ENCODE measurements at regions not wholly inside any gene's neighbourhood (a gene's known extent, or its start where the extent isn't known, plus 50 kb on each side); places are given as distances from the start of the nearest gene placed in this dataset.
"Not testable (repeated sequence)": the region's sequence is repeated elsewhere in the genome, so short reads cannot be mapped to it uniquely, and the experiment has no call there.

- no peak for DNase-seq
Observed at GRCh38 chr7:94277236-94277635, 117.5 kb upstream of the COL1A2 start.

- no peak for DNase-seq
Observed at GRCh38 chr7:94280851-94281250, 113.8 kb upstream of the COL1A2 start.

- DNase-seq, result peak in 1 of 2 experiments; percentile 44
Observed at GRCh38 chr7:94284104-94284503, 110.6 kb upstream of the COL1A2 start.

GRCh38 chr7:94286111-94286510, 108.6 kb upstream of the COL1A2 start:
- no peak for DNase-seq

- no peak for DNase-seq
Observed at GRCh38 chr7:94288096-94288495, 106.6 kb upstream of the COL1A2 start.

- DNase-seq, result peak; percentile 10 to 84
Observed at GRCh38 chr7:94289071-94289470, 105.6 kb upstream of the COL1A2 start.

GRCh38 chr7:94294471-94295131, 100.1 kb upstream of the COL1A2 start:
- no peak for DNase-seq

- DNase-seq, result peak in 1 of 2 experiments; percentile 45
Observed at GRCh38 chr7:94295850-94296249, 98.8 kb upstream of the COL1A2 start.

GRCh38 chr7:94296881-94297280, 97.8 kb upstream of the COL1A2 start:
- DNase-seq, result no peak

GRCh38 chr7:94297397-94297838, 97.3 kb upstream of the COL1A2 start:
- DNase-seq, result no peak

- DNase-seq, result no peak
Observed at GRCh38 chr7:94298943-94299342, 95.8 kb upstream of the COL1A2 start.

GRCh38 chr7:94300176-94300835, 94.4 kb upstream of the COL1A2 start:
- DNase-seq, result peak; percentile 62 to 83

- peak in 1 of 2 experiments; percentile 41 for DNase-seq
Observed at GRCh38 chr7:94301024-94301586, 93.6 kb upstream of the COL1A2 start.

GRCh38 chr7:94303118-94303517, 91.6 kb upstream of the COL1A2 start:
- no peak for DNase-seq

GRCh38 chr7:94303695-94304094, 91.0 kb upstream of the COL1A2 start:
- no peak for DNase-seq

- DNase-seq, result no peak
Observed at GRCh38 chr7:94304878-94305277, 89.8 kb upstream of the COL1A2 start.

- DNase-seq, result no peak
Observed at GRCh38 chr7:94305836-94306235, 88.9 kb upstream of the COL1A2 start.

GRCh38 chr7:94307399-94308048, 87.2 kb upstream of the COL1A2 start:
- DNase-seq, result no peak

GRCh38 chr7:94311515-94311914, 83.2 kb upstream of the COL1A2 start:
- no peak for DNase-seq

GRCh38 chr7:94313926-94314325, 80.8 kb upstream of the COL1A2 start:
- DNase-seq, result no peak

GRCh38 chr7:94314413-94315410, 80.0 kb upstream of the COL1A2 start:
- peak; percentile 82 to 94 for DNase-seq

- DNase-seq, result not testable (repeated sequence)
Observed at GRCh38 chr7:94321138-94321537, 73.6 kb upstream of the COL1A2 start.

All from NCI-H524 (cell line).